Neural cell (in vitro differentiated cells): ENCODE measurements at regions not wholly inside any gene's neighbourhood (a gene's known extent, or its start where the extent isn't known, plus 50 kb on each side); places are given as distances from the start of the nearest gene placed in this dataset.

Experiments
- EZH2 ChIP-seq: fragments of 200-600, 300-800 bp; shearing (Covaris generic), sonication (generic); IDR thresholded peaks from 2 replicates; pipeline ENCODE4 v1.6.1; 2014; ENCODE audit warnings: antibody characterized with exemption, low read length, borderline replicate concordance, mild to moderate bottlenecking; ENCODE audit not compliant: insufficient read depth, poor library complexity, severe bottlenecking
- MXI1 ChIP-seq: fragments of 450-650 bp; conservative IDR thresholded peaks from 2 replicates; pipeline ENCODE4 v1.6.1; 2014; ENCODE audit warnings: antibody characterized with exemption, mild to moderate bottlenecking; ENCODE audit not compliant: poor library complexity, severe bottlenecking
- POLR2AphosphoS5 ChIP-seq: IDR thresholded peaks from 2 replicates; pipeline ENCODE4 v1.6.1; 2012
- RAD21 ChIP-seq: fragments of 450-650 bp; conservative IDR thresholded peaks from 2 replicates; pipeline ENCODE4 v1.6.1; 2014; ENCODE audit warnings: antibody characterized with exemption, mild to moderate bottlenecking, moderate library complexity
- SMC3 ChIP-seq: fragments of 450-650 bp; conservative IDR thresholded peaks from 2 replicates; pipeline ENCODE4 v1.6.1; 2014; ENCODE audit warnings: antibody characterized with exemption, mild to moderate bottlenecking, moderate library complexity; ENCODE audit not compliant: poor library complexity
- TAF1 ChIP-seq: IDR thresholded peaks from 2 replicates; pipeline ENCODE4 v1.6.1; 2012; ENCODE audit warnings: low read depth
- TF ChIP-seq, protein P1 (sequence below): fragments of 450-650 bp; IDR thresholded peaks from 2 replicates; pipeline ENCODE4 v1.5.1; 2014; ENCODE audit warnings: antibody characterized with exemption, mild to moderate bottlenecking, moderate library complexity; ENCODE audit not compliant: poor library complexity, severe bottlenecking

DNA sequence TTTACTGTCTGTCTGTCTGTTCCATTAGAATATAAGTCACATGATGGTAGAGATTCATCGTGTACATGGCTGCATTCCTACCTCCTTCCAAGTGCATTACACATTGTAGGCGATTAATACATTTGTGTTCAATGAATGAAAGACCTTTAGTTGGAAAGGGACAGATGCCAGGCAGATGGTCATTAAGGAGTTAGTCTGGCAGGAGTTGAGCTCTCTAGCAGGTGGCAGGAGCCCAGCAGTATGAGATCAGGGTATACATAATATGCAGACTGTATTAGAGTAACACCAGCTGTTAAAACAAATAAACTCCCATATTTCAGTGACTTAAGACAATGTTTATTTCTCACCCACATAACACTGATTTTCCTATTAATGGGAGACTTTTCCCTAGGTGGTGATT is 147.7 kb upstream of the LARGE1 start:
- TF ChIP-seq, protein P1, sequence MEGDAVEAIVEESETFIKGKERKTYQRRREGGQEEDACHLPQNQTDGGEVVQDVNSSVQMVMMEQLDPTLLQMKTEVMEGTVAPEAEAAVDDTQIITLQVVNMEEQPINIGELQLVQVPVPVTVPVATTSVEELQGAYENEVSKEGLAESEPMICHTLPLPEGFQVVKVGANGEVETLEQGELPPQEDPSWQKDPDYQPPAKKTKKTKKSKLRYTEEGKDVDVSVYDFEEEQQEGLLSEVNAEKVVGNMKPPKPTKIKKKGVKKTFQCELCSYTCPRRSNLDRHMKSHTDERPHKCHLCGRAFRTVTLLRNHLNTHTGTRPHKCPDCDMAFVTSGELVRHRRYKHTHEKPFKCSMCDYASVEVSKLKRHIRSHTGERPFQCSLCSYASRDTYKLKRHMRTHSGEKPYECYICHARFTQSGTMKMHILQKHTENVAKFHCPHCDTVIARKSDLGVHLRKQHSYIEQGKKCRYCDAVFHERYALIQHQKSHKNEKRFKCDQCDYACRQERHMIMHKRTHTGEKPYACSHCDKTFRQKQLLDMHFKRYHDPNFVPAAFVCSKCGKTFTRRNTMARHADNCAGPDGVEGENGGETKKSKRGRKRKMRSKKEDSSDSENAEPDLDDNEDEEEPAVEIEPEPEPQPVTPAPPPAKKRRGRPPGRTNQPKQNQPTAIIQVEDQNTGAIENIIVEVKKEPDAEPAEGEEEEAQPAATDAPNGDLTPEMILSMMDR, result no peak
- TF ChIP-seq EZH2 (no peak), TAF1 (no peak), SMC3 (no peak), POLR2AphosphoS5 (no peak), MXI1 (no peak), RAD21 (no peak)
